Keratinocyte (primary cell): ENCODE measurements at regions not wholly inside any gene's neighbourhood (a gene's known extent, or its start where the extent isn't known, plus 50 kb on each side); places are given as distances from the start of the nearest gene placed in this dataset.

Source experiments
- EZH2 ChIP-seq: IDR thresholded peaks from one replicate; pipeline ENCODE4 v1.6.1; 2012; ENCODE audit warnings: inconsistent platforms, mild to moderate bottlenecking, low read length, moderate library complexity
- TF ChIP-seq, protein P1 (sequence below), 3 experiments: IDR thresholded peaks in 1 of 3; conservative IDR thresholded peaks in 1 of 3; optimal IDR thresholded peaks in 1 of 3; 2 replicates in 2 of 3; 3 replicates in 1 of 3; pipeline versions ENCODE3 to v1.5.1; 2011; ENCODE audit warnings: low read length in 3 of 3, mild to moderate bottlenecking in 3 of 3, moderate library complexity in 2 of 3, control low read depth in 1 of 3, inconsistent platforms in 1 of 3; ENCODE audit not compliant: insufficient read depth in 2 of 3; ENCODE audit errors: extremely low read depth in 1 of 3

DNA sequence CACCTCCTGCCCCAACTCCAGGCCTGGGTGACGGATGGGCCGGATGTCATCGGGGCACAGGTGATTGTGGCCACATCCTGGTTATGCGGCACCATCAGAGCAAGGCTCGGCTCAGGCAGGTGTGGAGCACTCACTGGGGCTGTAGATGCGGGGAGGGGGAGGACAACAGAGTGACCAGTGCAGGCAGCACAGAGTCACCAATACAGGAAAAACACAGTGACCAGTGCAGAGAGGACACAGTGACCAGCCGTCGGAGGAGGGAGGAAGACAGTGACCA lies 209.1 kb downstream of the BRD1 start:
- TF ChIP-seq, protein P1, sequence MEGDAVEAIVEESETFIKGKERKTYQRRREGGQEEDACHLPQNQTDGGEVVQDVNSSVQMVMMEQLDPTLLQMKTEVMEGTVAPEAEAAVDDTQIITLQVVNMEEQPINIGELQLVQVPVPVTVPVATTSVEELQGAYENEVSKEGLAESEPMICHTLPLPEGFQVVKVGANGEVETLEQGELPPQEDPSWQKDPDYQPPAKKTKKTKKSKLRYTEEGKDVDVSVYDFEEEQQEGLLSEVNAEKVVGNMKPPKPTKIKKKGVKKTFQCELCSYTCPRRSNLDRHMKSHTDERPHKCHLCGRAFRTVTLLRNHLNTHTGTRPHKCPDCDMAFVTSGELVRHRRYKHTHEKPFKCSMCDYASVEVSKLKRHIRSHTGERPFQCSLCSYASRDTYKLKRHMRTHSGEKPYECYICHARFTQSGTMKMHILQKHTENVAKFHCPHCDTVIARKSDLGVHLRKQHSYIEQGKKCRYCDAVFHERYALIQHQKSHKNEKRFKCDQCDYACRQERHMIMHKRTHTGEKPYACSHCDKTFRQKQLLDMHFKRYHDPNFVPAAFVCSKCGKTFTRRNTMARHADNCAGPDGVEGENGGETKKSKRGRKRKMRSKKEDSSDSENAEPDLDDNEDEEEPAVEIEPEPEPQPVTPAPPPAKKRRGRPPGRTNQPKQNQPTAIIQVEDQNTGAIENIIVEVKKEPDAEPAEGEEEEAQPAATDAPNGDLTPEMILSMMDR (optimal IDR thresholded peaks at IDR 0.05 in 1 of 3, IDR thresholded peaks at IDR 0.05 in 1 of 3, conservative IDR thresholded peaks at IDR 0.05 in 1 of 3; ENCODE audit: extremely low read depth in 1 of 3, insufficient read depth in 2 of 3, low read length in 3 of 3), result no peak
- TF ChIP-seq EZH2, result no peak
